Medulla oblongata (tissue), 1 donor: ENCODE measurements at regions not wholly inside any gene's neighbourhood (a gene's known extent, or its start where the extent isn't known, plus 50 kb on each side); places are given as distances from the start of the nearest gene placed in this dataset.
"Not testable (repeated sequence)": the region's sequence is repeated elsewhere in the genome, so short reads cannot be mapped to it uniquely, and the experiment has no call there.

ENCODE experiments used
- DNase-seq: peaks from one replicate; pipeline ENCODE4 v3.0.0-alpha.2; 2015; ENCODE audit errors: extremely low spot score

DNA sequence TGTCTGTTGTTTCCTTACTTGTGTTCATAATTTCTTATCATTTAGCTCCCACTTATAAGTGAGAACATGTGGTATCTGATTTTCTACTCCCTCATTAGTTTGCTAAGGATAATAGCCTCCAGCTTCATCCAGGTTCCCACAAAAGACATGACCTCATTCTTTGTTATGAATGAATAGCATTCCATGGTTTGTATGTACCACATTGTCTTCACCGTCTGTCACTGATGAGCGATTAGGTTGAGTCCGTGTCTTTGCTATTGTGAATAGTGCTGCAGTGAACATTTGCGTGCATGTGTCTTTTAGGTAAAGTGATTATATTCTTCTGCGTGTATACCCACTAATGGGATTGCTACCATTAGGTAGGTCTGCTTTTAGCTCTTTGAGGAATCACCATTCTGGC lies 624.3 kb upstream of the EPHA5 start:
- DNase-seq: no peak

DNA sequence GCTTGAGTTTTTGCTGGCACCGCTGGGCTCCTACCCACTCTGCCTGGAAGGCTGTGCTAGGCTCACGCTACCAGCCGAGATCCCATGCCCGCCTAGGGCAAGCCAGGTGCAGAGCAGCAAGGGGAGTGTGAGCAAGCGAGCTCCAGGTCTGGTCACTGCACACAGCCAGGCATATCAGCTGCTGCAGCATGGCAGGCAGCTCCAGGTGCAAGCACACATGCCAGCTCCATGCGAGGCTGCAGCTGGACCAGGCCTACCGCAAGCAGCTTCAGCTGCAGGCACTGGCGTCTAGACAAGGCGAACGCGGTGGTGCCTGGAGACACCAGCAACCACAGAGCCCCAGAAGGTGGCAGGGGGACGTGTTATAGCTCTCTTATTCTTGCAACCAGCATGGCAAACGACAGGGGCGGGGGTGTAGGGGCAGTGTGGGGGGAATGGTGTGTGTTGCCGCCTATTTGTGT lies 614.7 kb upstream of the EPHA5 start:
- DNase-seq: no peak

- no peak for DNase-seq
Observed at GRCh38 chr4:66279084-66279483, 608.8 kb upstream of the EPHA5 start.

- peak; percentile 37 for DNase-seq
Observed at GRCh38 chr4:66275411-66276038, 605.2 kb upstream of the EPHA5 start.

DNA sequence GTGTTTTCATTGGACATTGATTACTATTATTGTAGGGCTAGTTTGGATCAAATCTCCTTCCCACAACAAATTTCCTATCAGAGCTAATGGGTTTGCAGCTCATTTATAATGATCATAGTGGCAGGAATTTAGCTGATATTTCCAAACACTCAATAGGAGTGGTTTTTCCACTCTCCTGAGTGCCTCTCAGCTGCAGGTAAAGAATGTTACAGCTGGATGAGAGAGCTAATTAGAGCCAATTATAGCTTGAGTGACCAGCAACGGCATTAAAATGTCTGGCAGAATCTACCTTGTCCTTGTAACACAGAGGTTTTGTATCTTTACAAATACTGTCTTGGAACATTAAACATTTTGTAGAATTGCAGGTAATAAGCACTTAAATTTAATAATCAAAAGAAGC lies 602.8 kb upstream of the EPHA5 start:
- no peak for DNase-seq

GRCh38 chr4:66270356-66270755 lies 600.1 kb upstream of the EPHA5 start:
- DNase-seq: not testable (repeated sequence)

DNA sequence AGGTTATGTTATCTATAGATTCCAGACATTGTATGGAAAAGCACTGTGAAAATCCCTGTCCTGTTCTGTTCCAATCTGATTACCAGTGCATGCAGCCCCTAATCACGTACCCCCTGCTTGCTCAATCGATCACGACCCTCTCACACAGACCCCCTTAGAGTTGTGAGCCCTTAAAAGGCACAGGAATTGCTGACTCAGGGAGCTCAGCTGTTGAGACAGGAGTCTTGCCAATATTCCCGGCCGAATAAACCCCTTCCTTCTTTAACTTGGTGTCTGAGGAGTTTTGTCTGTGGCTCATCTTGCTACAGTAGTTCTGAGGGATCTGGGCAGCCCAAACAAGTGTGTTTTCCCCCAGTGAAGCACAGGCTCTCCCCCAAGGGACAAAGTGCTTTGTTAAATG lies 596.3 kb upstream of the EPHA5 start:
- DNase-seq: not testable (repeated sequence)

GRCh38 chr4:66266035-66266434 lies 595.7 kb upstream of the EPHA5 start:
- DNase-seq: no peak

DNA sequence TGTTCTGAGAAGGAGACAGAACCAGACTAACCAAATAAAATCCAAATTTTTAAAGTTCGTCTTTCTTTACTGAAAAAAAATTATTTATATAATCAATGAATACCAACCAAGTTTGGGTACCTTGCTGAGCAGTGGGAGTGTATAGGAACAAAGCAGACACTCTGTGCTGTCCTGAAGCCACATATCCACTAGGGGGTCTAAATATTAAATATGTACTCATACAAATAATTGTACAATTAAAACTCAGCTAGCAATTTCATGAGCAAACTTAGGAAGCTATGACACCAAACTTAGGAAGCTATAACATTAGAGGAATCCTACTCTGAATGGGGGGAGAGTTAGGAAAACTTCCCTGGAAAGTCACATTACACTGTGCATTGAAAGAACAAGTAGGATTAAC lies 582.0 kb upstream of the EPHA5 start:
- no peak for DNase-seq

GRCh38 chr4:66246643-66247042 lies 576.4 kb upstream of the EPHA5 start:
- DNase-seq: no peak

- no peak for DNase-seq
Observed at GRCh38 chr4:66235876-66236275, 565.6 kb upstream of the EPHA5 start.

DNA sequence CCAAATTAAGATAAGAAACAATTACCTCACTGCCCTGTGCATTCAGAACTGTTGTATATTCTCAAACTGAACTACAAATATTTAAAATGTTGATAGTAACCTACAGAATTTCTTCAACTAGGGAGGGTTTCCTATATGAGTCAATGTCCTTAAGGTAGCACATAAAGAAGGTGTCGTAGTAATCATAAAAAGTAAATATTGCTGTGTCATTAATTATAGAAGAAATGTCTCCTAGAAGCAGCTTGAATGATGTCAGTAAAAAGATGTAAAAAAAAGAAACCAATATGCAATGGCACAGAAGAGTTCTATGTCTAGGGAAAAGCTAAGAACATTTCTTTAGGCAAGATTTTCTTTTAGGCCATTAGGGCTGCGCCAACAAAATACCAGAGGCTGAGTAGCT lies 559.6 kb upstream of the EPHA5 start:
- no peak for DNase-seq

DNA sequence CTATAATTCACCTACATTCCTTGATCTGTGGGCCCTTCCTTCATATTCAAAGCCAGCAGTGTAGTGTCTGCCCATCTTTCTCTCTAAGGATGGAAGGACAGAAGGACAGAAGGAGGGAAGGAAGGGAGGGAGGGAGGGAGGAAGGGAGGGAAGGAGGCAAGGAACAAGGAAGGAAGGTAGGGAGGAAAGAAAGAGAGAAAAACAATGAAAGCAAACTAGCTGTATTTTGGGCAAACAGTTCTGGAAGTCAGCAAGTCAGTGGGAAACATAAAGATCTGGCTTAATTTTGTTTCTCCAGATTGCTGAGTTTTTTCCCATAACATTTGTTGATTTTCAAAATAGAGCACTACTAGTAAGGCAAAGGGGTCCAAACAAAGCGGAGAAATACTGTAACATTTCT lies 555.2 kb upstream of the EPHA5 start:
- no peak for DNase-seq

GRCh38 chr4:66223068-66223703 lies 552.9 kb upstream of the EPHA5 start:
- DNase-seq: no peak

DNA sequence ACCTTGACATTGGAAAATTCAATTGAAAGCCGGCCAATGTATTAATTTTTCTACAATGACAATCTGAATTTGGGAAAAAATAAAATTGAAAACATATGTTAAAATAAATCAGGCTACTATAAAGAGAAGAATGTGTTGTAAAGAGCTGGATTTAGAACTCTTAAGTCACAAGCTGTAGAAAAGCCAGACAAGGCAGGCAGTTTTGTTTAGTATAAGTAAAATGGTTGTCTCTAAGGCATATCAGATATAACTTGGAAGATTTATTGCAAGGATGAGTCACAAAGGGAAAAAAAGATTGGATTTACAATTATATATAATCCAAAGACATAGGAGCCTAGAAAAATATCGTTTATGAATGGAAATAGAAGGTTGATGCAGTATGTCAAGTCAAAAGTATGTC lies 549.1 kb upstream of the EPHA5 start:
- no peak for DNase-seq

GRCh38 chr4:66216252-66216651 lies 546.0 kb upstream of the EPHA5 start:
- DNase-seq: no peak

DNA sequence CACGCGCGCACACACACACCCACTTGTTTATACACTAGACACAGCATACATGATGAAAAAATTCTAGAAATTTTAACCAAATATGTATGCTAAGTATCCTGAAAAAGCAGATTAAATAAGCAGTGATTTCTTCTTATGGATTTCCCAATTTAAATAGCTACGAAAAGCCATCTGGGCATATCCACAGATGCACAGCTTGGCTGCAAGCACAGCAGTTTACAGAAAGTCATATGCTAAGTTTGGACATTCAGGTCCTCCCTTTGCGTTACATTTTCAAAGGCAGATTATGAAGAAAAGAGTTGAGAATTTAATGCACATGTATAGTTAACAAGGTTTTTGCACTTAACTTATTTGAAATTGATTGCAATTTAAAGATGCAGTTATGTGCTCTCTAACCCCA lies 542.2 kb upstream of the EPHA5 start:
- no peak for DNase-seq

DNA sequence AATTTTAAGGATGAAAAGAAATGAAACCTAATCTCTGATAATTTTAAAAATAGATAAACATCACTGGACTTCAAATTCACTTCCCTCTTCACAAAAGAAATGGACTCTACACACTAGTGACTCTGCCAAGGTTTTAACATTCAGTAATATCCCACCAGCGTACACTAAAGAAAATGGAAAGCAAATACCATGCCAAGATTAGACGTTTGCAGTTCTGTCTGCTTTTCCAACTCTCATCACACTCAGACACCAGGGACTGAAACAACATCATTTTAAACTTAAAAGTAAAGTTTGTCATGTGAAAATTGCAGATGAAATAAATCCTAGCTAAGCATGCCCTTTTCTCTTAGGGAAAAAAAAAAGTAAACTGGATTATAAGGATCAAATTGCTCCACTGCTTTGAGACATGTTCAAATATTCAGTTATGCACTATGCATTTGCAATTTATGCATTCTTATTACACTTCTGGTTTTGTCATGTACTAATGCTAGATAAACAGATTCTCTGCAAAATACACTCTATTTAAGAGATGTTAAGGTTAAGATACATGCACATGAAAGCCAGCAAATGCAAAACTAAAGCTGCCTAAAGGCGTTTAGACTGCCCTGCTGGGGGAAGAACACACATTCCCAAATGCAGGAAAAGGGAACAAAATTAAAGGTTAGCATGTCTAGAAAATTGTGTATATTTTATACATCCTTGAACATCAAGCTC lies 534.4 kb upstream of the EPHA5 start:
- no peak for DNase-seq

DNA sequence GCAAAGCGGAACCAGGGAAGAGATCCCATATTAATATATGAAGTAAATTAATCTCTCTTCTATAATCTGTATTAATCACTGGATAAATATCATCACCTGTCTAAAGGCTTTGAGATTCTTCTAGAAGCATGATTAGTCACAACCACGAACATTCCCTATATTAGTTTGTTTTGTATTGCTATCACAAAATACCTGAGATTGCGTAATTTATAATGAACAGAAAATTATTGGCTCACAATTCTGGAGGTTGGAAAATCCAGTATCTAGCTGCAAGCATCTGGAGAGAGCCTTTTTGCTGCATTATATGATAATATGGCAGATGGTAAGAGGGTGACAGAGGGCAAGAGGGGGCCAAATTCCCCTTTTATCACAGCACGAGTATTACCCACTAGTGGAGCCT lies 532.6 kb upstream of the EPHA5 start:
- no peak for DNase-seq

GRCh38 chr4:66197451-66197850 lies 527.2 kb upstream of the EPHA5 start:
- no peak for DNase-seq

DNA sequence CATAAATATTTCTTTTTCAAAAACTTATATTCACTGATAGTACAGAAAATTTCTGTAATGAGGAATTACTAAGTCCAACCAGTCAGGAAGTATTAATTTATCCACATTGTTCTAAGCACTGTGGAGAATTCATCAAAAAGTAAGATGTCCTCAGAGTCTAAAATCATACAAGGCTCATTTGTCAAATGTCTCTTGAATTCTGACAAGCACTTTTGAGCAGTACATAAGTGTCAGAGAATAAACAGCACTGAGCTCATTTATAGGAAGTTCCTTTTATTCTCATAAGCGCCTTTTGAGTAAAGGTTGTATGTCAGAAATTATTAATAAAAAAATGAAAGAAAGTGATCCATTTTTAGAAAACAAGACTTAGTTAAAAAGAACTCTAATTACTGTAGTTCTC lies 523.2 kb upstream of the EPHA5 start:
- DNase-seq: no peak

DNA sequence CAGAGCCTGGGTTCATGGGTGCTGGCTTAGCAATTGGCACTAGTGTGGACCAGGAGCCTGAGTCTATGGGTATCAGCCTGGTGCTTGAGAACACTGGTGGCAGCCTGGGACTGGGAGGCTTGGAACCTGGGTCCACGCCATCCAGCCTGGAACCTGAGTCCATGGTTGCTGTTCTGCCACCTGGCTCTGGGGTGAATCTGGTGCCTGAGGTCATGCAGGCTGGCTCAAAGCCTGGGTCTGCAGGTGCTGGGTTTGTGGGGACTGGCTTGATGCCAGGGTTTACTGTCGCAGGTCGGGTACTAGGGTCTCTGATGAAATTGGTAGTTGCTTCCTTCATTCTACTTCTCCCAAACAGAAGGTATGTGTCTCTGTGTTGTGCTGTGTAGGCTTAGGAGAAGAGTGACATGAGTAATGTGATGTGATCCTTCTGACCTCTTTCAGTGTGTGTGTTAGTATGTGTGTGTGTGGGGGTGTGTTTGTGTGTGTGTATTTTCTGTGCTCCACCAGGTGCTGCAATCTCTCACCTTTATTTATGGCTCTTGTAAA lies 517.0 kb upstream of the EPHA5 start:
- DNase-seq: no peak

DNA sequence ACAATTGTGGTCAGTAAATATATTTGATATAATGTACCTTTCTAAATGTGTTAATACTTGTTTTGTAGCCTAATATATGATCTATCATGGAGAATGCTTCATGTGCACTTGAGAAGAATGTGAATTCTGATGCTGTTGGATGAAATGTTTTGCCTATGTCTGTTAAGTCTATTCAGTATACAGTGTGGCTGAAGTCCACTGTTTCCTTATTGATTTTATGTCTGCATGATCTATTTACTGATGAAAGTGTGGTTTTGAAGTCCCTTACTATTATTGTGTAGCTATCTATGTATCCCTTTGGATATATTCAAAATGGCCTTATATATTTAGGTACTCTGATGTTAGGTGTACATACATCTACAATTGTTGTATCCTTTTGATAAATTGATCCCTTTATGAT lies 515.8 kb upstream of the EPHA5 start:
- DNase-seq: no peak
